HG03342 (cell line): ENCODE measurements at regions not wholly inside any gene's neighbourhood (a gene's known extent, or its start where the extent isn't known, plus 50 kb on each side); places are given as distances from the start of the nearest gene placed in this dataset.

Experiments
- ATAC-seq: cut with Tn5 transposase; IDR thresholded peaks from one replicate; pipeline ENCODE4 v1.9.1; 2021; ENCODE audit warnings: mild to moderate bottlenecking, moderate library complexity; ENCODE audit not compliant: unreplicated experiment

DNA sequence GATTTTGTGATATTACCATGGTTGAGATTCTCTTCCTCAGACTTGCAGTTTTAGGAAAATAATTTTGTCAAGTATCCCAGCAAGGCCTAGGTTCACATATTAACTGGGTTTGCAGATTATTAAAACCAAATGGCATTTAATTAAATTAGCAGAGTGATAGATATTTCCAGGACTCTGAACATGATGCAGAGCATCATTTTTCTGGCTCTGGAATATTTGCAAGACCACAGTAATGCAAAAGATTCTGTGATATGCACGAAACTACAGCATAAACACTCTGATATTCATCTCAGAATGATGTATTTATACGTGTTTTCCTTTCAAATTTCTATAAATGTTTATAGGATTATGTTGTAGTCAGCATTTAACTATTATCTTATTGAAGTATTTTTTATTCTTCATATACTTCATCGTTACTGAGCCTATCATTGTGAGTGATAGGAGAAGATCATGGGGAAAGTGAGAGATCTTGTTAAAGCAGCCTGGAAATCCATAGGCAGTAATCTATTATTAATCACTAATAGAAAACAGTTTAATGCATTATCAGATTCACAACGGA, 1245.6 kb downstream of the OTOL1 start:
- ATAC-seq, result no peak

DNA sequence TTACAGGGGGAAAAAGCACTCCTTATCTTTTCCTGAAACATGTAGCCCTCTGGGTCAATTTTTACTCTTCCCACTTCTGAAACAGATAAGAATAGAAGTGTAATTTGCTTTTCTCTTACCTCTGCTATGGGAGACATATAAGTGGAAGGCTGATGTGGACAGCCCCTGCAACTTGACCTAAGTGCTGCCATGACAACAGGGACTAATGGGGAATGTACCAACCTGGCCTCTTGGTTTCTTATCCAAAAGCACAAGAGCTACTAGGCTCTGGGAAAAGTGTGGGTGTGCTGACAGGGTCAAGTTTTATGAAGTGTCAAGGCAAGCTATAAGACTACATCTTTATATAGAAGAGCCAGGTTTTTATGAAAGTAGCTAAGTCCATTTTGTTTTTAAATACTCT, 1246.5 kb downstream of the OTOL1 start:
- ATAC-seq, result no peak

DNA sequence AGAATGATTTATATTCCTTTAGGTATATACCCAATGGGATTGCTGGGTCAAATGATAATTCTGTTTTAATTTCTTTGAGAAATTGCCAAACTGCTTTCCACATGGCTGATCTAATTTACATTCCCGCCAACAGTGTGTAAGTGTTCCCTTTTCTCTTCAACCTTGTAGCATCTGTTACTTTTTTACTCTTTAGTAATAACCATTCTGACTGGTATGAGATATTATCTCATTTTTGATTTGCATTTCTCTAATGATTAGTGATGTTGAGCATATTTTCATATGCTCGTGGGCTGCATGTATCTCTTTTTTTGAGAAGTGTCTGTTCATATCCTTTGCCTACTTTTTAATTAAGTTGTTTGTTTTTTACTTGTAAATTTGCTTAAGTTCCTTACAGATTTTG, 1264.2 kb downstream of the OTOL1 start:
- ATAC-seq, result no peak

DNA sequence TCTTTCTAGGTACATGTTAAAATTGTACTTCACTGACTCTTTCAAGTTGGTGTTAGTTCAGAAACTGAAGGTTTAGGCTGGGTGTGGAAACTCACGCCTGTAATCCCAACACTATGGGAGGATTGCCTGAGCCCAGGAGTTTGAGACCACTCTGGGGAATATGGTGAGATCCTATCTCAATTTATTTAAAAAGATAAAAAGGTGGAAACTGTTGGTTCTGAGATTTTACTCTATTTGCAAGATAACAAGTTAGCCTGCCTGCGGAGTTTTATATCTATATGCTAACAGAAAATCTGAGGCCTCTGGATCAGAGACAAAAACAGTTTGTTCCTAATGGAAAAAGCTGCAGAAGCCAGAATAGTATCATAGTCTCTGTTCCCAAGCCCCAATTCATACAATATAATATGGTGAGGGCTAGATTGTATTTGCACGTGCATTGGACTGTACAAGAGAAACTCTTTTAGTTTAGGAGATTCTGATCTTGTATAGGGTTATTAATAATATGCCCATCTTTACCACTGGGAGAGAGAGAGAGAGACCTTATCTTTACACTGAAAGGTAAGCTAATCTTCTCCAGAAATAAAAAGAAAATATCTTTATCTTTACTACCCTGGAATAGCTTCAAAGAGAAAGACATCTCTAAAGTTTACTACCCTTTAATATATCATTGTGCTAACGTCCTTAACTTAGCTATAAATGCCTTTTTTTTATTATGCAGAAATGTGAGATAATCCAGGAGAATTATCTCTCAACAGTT, 1267.6 kb downstream of the OTOL1 start:
- ATAC-seq, result no peak

DNA sequence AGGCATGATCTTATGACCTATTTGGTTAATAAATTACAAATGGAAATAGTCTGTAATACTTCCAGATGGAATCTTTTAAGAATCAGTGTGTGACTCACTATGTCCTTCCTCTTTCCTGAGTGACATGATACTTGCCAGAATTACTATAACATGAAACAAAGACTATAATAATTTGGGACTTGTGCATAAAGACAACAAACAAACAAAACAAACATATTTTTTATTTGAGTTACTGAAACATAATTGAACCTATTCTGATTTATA, 1268.1 kb downstream of the OTOL1 start:
- no peak for ATAC-seq

DNA sequence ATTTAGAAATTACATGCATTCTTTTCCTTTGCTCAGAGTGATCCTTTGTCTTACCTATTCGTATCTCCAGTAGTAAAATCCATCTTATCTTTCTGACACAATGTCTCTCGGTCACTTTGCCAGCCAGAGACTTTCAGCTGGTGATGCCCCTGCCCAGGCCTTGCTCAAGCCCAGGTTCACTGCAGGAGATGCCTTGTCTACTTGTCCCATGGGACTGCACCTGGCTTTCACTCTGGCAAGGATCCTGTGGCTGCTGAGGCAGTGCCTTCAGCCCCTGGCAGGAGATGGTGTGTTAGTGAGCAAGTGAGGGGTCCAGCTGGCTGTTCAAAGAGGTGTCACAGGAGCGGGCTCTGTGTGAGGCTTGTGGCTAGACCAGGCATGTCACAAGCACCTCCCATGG, 1268.9 kb downstream of the OTOL1 start:
- no peak for ATAC-seq

DNA sequence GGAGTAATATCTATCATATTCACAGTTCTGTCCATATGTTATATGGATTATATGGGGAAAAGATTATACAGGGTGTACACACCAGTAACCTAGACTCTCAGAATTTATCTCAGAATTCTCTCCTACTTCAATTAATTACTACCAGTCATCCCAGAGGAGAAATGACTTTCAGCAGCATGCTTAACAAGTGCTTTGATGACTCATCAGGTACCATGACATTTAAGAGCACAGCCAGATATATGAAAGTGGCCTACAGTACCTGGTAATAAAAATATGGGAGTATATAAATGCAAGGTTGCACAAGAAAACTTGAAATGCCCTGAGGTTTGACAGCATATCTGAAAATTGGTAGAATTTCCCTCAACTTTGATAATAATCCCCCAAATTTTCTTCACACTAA, 1273.0 kb downstream of the OTOL1 start:
- ATAC-seq, result no peak

DNA sequence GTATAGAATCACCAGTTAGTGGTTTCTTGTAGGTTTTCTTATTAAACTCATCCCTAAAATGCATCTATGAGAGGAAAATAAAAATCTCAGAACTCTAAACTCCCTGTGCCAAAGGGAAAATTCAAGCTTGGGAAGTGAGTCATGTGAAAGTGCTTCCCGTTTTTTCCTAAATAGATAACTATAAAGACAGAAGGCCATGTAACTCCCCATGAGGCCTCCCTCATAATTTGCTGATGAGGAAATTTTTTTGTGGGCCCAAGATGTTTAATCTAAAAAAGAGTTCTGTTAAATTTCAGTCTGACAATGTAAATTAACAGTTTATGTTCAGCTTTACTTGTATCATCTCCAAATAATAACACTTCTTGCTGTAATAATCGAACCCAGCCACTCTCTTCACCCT, 1273.9 kb downstream of the OTOL1 start:
- no peak for ATAC-seq

DNA sequence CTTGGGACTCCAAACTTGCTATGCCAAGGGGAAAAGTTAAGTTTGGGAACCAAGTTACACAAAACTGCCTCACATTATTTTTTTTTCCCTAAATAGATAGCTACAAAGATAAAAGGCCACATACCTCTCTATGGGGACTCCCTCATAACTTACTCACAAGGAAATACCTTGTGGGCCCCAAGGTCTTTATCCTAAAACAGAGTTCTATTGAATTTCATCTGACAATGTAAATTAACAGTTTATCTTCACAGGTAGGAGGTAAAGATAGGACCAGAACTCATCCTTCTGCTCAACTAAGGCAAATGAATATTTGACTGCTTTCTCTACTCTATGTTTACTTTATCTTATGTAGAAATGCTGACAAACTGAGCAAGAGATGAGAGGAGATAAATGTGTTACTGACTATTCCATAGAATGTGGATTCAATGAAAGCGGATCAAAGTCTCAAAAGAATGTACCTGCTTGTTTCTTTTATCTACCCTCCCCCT, 1278.0 kb downstream of the OTOL1 start:
- ATAC-seq, result no peak

DNA sequence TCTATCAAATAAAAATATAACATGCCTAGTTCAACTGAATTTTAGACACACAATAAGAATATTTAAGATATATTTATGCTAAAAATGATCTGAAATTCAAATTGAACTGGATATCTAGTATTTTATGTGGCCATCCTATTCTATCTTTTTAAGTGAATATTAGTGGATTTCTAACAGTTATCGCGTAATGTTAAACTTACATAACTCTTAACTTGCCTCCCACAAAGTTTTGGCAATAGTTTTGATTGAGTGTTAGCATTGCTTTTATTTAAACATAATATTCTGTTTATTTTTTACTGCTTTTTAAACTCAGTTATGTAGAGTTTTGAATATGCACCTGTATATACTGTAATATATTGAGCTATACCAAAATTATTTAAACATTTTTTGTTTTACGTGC, 1279.5 kb downstream of the OTOL1 start:
- ATAC-seq, result no peak

DNA sequence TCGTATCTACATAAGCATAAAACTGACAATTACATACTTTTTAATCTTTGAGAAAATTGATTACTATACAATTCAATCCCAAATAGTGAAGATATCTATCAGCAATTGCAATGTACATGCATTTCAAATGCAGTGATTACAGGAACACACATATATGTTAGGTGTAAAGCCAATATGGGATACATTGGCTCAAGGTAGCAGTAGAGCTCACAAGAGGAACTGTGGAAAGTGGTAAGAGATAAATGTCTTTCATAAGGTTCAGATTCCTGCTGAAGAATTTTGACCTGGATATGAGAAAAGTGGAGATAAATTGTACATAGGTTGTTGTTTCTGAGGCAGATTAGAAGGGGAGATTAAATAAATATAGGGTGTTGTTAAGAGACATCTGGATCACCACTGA, 1280.5 kb downstream of the OTOL1 start:
- no peak for ATAC-seq

DNA sequence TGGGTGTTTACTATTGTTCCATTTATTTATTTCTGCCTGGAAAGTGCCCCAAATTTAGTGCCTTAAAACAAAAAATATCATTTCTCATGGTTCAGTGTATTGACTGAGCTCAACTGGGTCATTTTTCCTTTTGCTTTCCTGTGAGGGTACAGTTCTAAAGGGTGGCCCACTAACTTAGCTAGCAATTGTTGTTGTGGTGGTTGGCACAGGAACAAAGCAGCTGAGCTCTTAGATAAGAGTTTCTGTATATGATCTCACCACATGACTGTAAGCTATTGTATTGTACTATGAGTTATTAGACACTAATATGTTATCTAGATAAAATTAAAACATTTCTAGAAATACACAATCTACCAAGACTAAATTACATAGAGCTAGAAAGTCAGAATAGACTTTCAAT, 1283.7 kb downstream of the OTOL1 start:
- ATAC-seq, result no peak

DNA sequence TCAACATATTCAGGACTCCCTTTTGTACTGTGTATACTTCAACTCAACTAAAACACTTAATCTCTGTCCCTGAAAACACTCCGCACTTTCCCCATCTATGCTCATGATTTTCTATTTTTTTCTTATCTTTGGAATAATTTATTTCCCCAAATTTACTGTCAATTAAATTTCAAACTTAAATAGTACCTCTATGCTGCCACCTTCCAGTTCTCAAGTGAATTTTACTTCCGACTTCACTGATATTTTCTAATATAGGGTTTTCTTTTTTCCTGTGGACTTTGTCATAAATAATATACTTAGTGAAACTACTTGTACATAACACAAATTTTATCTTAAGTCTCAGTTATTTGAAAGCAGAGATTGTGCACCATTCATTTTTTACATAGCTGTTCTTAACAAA, 1303.3 kb downstream of the OTOL1 start:
- no peak for ATAC-seq

DNA sequence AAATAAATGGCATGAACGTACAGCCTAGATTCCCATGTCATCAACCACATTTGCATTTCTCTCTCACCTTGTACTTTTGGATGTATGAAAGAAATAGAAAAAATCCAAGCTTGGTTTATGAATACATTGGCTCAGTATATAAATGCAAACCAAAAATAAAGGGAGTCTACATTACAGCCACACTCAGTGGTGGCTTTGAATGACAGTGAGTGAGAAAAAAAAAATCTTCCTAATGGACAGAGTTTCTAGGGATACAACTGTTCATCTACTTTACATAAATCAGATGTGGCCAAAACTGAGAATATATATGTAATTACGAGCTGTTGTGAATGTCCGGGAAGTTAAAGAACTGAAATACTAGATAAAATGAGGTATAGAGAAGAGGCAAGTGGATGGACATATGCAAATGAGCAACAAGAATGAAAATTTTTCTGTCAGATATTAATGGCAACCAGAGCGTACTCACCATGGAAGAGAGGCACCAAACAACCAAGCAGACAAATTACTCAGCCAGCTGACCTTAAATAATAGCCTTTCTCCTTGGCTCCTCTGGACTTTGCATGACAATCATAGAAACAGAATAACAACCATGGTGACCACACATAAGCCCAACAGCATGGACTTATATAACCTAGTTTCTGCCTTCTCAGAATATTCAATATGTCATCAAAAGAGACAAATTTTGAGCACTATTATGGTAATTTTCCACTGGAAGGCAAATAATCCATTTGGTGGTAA, 1305.8 kb downstream of the OTOL1 start:
- ATAC-seq, result no peak

DNA sequence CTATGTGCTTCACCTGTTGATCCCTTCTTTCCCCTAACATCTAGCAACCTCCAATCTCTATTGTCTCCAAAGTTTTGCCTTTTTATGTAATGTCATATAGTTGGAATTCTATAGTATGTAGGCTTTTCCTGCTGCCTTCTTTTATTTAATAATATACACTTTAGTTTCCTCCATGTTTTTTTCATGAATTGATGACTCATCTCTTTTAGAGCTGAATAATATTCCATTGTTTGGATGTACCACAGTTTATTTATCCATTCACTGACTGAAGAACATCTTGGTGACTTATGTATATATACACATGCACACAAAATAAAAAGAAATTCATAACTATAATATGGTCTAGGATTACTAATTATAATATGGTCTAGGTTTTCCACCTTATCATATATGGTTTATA, 1314.2 kb downstream of the OTOL1 start:
- ATAC-seq, result no peak

DNA sequence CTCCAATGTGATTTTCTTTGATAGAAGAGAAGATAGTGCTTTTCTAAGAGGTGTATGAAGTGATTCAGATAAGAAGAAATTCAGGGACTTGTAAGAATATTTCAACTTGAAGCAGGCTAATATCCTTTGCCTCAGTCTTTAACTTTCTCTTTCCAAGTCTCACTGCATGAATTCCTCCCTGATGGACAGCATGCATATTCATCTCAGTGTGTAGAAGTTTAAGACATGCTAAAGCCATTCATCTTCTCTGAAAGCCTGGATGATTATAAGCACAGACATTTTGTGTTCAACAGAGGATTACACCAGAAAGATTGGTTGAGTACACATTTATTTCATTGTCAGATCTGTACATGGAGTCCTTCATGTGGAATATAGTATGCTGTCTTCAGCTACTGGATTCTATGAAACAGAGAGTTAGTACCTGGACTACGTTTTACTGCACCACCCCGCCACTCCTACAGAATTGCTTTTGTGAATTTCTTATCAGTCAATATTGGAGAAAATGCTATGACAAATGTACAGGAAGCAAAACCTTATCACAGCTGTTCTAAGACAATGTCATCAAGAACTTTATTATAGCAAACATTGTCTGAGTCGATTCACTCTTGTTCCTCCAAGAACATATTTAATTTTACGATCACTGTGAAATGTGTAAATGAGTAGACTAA, 1346.1 kb downstream of the OTOL1 start:
- ATAC-seq, result no peak

DNA sequence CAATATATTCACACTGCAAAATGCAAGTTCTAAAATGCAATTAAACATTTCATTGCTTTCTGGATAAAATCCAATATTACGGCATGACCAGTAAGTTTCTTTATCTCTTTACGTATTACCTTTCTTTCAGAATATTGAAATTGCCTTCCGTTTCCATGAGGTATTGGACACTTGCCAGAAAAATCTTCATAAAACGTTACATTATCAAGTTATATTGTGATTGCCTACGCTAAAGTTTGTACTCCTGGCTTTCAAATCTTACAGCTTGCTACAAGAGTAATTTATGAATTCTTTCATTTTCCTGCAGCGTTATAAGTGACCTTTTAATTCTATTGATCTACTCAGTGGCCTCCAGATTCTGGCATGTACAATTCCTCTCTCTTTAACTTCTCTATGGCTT, 1349.3 kb downstream of the OTOL1 start:
- ATAC-seq, result no peak

DNA sequence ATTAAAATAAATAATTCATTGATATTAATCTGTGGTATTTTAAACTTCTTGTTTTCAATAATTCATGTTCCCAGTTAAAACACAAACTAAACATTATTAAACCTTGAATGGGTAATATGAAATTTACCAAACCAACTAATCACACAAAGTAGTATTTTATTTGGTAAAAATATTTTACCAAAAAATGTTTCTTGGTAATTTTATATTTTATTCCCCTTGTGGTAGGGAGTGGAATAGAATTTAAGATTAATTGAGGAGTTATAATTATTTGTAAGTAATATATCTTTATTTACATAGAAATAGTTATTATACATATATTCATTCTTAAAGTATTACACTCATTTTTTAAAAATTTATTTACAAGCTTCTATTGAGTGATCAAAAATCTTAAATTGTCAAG, 1350.9 kb downstream of the OTOL1 start:
- ATAC-seq, result no peak

DNA sequence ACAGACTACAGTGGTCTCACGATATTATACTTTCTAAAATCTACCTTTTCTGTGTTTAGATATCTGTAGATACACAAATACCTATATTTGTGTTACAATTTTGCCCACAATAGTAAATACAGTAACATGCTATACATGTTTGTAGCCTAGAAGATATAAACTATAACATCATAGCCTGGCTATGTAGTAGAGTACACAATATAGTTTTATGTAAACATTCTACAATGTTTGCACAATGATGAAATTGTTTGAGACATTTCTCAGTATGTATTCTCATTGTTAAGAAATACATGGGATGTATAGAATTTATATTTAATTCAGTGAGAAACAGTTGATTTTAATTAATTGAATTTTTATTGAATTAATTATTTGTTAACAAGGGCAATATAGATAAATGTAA, 1367.0 kb downstream of the OTOL1 start:
- no peak for ATAC-seq

DNA sequence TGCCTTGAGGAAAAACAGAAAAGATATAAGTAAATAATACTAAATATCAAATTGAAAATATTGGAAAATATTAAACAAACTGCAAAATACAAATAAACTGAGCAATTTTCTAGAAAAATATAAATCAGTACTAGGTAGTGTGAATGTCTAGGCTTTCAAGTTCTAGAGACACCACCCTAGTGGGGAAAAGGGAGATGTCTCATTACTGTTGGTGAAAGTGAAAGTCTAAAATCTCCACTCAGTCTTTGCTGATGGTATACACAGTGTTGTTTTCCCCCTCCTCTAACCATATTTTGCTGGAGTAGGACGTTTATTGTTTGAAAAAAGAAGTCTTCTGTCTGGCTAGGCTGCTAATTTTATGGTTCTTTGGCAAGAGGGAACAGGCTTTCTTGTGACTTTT, 1368.9 kb downstream of the OTOL1 start:
- ATAC-seq, result no peak

DNA sequence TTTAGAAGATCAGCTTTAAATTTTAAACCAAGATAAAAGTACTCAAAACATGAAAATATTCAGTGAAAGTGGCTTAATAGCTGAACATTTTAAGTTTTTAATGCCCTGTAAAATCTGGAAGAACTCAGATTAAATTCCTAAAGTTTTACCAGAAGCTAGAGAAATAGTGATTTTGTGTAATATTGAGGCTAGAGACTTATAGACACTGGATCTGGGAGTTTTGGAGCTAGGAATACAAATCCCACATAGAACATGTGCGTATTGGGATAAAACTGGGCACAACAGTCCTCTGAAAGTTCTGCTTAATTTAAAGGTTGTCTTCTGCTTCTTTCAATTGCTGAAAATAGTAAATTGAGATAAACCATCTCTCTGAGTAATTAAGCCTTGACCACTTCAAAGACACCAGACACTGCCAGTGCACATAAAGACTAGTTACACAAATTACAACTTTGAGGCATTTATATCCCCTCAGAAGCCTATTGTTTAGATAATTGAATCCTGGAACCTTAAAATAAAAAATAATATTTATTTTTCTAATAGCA, 1382.5 kb downstream of the OTOL1 start:
- no peak for ATAC-seq

DNA sequence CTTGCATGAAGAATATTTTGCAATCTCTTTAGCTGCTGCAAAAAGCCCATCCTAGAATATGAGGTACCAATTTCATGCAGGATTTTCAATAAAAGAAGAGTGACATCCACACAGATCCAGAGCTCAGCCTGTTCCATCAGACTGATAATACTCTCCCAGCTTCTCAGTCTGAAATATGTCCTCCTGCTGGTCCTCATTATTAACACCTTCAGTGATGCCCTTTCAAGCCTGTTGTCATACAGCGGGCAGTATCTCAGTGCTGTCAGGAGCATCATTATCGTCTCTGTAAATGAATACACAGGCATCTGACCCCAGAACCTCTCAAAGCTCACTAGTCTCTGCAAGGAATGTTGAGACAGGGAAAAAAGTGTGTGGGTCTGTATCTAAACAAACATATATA, 1387.8 kb downstream of the OTOL1 start:
- no peak for ATAC-seq
